ENCODE measurements at regions not wholly inside any gene's neighbourhood (a gene's known extent, or its start where the extent isn't known, plus 50 kb on each side); places are given as distances from the start of the nearest gene placed in this dataset.

DNA sequence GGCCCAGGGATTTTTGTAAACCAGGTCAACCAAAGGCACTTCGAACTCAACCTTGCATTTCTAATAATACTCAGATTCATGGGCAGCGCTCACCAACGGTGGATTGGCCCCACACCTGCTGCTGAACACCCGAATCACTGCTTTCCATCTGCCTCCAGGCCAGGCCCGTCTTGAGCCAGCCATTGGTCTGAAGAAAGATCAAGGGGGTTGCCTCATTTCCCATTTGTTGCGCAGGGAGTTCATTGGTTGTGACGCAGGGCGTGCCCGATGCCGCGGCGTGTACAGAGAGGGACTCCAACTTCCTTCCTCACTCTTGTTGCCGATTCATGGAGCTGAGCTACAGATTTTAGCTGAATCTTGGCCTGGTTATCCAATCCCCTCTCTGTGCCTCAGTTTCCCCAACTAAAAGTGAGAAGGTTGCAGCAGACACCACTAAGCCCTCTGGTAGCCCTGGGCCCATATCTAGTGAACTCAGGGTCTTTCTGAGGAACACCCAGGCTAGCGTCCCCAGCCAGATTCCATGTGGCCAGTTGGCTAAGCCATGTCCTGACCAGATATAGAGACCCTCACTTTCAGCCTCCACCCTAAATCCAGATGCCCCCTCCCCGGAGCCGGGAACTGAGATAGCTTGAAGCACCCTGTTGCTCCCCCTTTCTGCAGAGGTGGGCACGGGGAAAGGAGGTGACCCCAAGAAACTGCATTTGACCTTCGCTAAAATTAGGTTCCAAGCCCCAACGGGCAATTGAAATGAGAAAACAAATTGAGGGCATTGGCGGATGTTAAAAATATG is 60.9 kb upstream of the HPCAL1 start:
- no peaks in the 10 kb centered on the region for H4K20me1 ChIP-seq (ENCODE audit: insufficient read depth, low read length)
- peak; percentile 63 to 80 (median 66) for DNase-seq
- H3K4me1 ChIP-seq (ENCODE audit: control insufficient read depth in 1 of 2, insufficient read depth in 2 of 2, low read length in 2 of 2) = peaks cover 9 to 20% of the 10 kb centered on the region in 2 donors
- H3K4me2 ChIP-seq (replicated peaks; ENCODE audit: extremely low read depth, low read length, poor library complexity, severe bottlenecking) = peak overlapping the region; percentile 22
- intact Hi-C loops (cut with micrococcal nuclease) = no loop called here
- peak overlapping the region; percentile 72 to 93 (median 80) for H3K27ac Mint-ChIP-seq
- H3K4me3 Mint-ChIP-seq = peak overlapping the region in 1 of 2 donors; percentile 51
- H3K27me3 ChIP-seq (ENCODE audit: control insufficient read depth in 2 of 2, insufficient read depth in 2 of 2, low read length in 2 of 2) = peaks cover 0 to 7% of the 10 kb centered on the region in 2 donors
- no peaks in the 10 kb centered on the region for H3K79me2 ChIP-seq (ENCODE audit: insufficient read depth, low read length)
- 89% methylated on average over 10 of the region's 20 CpGs for WGBS (ENCODE audit: insufficient coverage)
- peak overlapping the region in 1 of 2 donors; percentile 54 for H3K27ac ChIP-seq (ENCODE audit: low read depth in 1 of 2, low read length in 2 of 2)
- no peak overlapping the region for H3K4me3 ChIP-seq (replicated peaks in 1 of 3; ENCODE audit: low read depth in 2 of 3, low read length in 3 of 3)
- peaks cover 9% of the 10 kb centered on the region for H3K4me1 Mint-ChIP-seq
- H3K36me3 Mint-ChIP-seq = peaks cover 0 to 3% of the 10 kb centered on the region in 2 donors
- H3K36me3 ChIP-seq (replicated peaks in 1 of 2; ENCODE audit: control insufficient read depth in 1 of 2, insufficient read depth in 2 of 2, low read length in 2 of 2) = no peaks in the 10 kb centered on the region
- H2AFZ ChIP-seq (ENCODE audit: insufficient read depth, low read depth, low read length, poor library complexity, severe bottlenecking) = peak overlapping the region; percentile 54
- no peaks in the 10 kb centered on the region for H3K9me3 ChIP-seq (replicated peaks in 1 of 2; ENCODE audit: control insufficient read depth in 1 of 2, insufficient read depth in 1 of 2, low read length in 2 of 2)
- H3K9ac ChIP-seq (ENCODE audit: insufficient read depth, low read length, poor library complexity, severe bottlenecking) = no peak overlapping the region
- peaks cover 3 to 14% (median 5%) of the 10 kb centered on the region in 3 donors for H3K27me3 Mint-ChIP-seq (ENCODE audit: low read depth in 3 of 3)
- TF ChIP-seq, protein P1, sequence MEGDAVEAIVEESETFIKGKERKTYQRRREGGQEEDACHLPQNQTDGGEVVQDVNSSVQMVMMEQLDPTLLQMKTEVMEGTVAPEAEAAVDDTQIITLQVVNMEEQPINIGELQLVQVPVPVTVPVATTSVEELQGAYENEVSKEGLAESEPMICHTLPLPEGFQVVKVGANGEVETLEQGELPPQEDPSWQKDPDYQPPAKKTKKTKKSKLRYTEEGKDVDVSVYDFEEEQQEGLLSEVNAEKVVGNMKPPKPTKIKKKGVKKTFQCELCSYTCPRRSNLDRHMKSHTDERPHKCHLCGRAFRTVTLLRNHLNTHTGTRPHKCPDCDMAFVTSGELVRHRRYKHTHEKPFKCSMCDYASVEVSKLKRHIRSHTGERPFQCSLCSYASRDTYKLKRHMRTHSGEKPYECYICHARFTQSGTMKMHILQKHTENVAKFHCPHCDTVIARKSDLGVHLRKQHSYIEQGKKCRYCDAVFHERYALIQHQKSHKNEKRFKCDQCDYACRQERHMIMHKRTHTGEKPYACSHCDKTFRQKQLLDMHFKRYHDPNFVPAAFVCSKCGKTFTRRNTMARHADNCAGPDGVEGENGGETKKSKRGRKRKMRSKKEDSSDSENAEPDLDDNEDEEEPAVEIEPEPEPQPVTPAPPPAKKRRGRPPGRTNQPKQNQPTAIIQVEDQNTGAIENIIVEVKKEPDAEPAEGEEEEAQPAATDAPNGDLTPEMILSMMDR (IDR thresholded peaks at IDR 0.05) = no peak
- H3K9me3 Mint-ChIP-seq = peaks cover 0 to 2% (median 0%) of the 10 kb centered on the region in 7 donors

DNA sequence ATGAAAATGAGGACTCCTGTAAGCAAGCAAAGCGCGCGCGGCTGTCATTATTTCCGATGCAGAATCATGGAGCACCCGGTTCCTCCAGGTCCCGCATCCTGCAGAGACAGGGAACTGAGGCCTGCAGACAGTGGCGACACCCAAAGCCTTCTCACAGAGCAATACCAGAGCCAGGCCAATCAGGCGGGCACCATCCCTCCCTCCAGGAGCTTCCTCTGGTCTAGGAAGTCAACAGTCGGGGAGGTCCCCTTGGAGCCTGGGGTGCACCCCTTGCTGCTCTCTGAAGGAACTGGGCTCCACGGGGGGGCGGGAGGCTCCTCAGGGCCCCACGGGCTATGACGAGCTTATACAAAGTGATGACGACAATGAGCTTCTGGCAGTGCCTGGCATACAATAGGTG is 60.3 kb upstream of the HPCAL1 start:
- intact Hi-C loops (cut with micrococcal nuclease) = no loop called here
- TF ChIP-seq, protein P1 (IDR thresholded peaks at IDR 0.05) = no peak
- Histone ChIP-seq H3K27me3 (ENCODE audit: control insufficient read depth in 2 of 2, insufficient read depth in 2 of 2, low read length in 2 of 2) (peaks cover 0 to 13% of the 10 kb centered on the region in 2 donors), H3K9me3 (replicated peaks in 1 of 2; ENCODE audit: control insufficient read depth in 1 of 2, insufficient read depth in 1 of 2, low read length in 2 of 2) (no peaks in the 10 kb centered on the region), H3K27ac (ENCODE audit: low read depth in 1 of 2, low read length in 2 of 2) (no peak overlapping the region), H3K4me3 (replicated peaks in 1 of 3; ENCODE audit: low read depth in 2 of 3, low read length in 3 of 3) (no peak overlapping the region), H3K4me1 (ENCODE audit: control insufficient read depth in 1 of 2, insufficient read depth in 2 of 2, low read length in 2 of 2) (peaks cover 9 to 20% of the 10 kb centered on the region in 2 donors), H3K36me3 (replicated peaks in 1 of 2; ENCODE audit: control insufficient read depth in 1 of 2, insufficient read depth in 2 of 2, low read length in 2 of 2) (no peaks in the 10 kb centered on the region), H3K4me2 (replicated peaks; ENCODE audit: extremely low read depth, low read length, poor library complexity, severe bottlenecking) (no peak overlapping the region), H2AFZ (ENCODE audit: insufficient read depth, low read depth, low read length, poor library complexity, severe bottlenecking) (no peak overlapping the region), H3K9ac (ENCODE audit: insufficient read depth, low read length, poor library complexity, severe bottlenecking) (no peak overlapping the region), H3K79me2 (ENCODE audit: insufficient read depth, low read length) (no peaks in the 10 kb centered on the region), H4K20me1 (ENCODE audit: insufficient read depth, low read length) (no peaks in the 10 kb centered on the region)
- H3K27ac Mint-ChIP-seq = peak overlapping the region in 2 of 7 donors; percentile 42 to 80
- peaks cover 0 to 3% of the 10 kb centered on the region in 2 donors for H3K36me3 Mint-ChIP-seq
- peaks cover 3 to 14% (median 3%) of the 10 kb centered on the region in 3 donors for H3K27me3 Mint-ChIP-seq (ENCODE audit: low read depth in 3 of 3)
- no peak for DNase-seq
- peaks cover 0 to 2% (median 0%) of the 10 kb centered on the region in 7 donors for H3K9me3 Mint-ChIP-seq
- H3K4me1 Mint-ChIP-seq = peaks cover 9% of the 10 kb centered on the region
- WGBS (ENCODE audit: insufficient coverage) = 93% methylated on average over 15 of the region's 15 CpGs
- H3K4me3 Mint-ChIP-seq = no peak overlapping the region

All from CD14-positive monocyte (primary cell).